Transverse colon (tissue), 4 donors: ENCODE measurements at regions not wholly inside any gene's neighbourhood (a gene's known extent, or its start where the extent isn't known, plus 50 kb on each side); places are given as distances from the start of the nearest gene placed in this dataset.
"Not testable (repeated sequence)": the region's sequence is repeated elsewhere in the genome, so short reads cannot be mapped to it uniquely, and the experiment has no call there.

ENCODE experiments used
- CTCF ChIP-seq, 5 experiments: fragments of 200-600 bp in 3 of 5; fragments of 450-650 bp in 2 of 5; sonication (generic) in 3 of 5; IDR thresholded peaks; 1 replicate in 2 of 5; 2 replicates in 3 of 5; pipeline ENCODE4 v1.5.1; 2016 to 2017; ENCODE audit warnings: antibody characterized with exemption in 5 of 5, inconsistent platforms in 3 of 5, mild to moderate bottlenecking in 2 of 5, moderate library complexity in 1 of 5
- POLR2AphosphoS5 ChIP-seq, 3 donors: sonication (generic); formaldehyde crosslinking; IDR thresholded peaks; one replicate each; pipeline ENCODE4 v1.6.1; 2016; ENCODE audit warnings: antibody characterized with exemption in 3 of 3

- not testable (repeated sequence) for TF ChIP-seq CTCF, POLR2AphosphoS5 (IDR thresholded peaks at IDR 0.05)
These were observed 148.2 kb upstream of the TNFAIP3 start for GRCh38 chr6:137718903-137719302.
